Activated naive CD4-positive, alpha-beta T cell treated with anti-CD3 and anti-CD28 coated beads, Interleukin-2, amount 50 U/mL, for 72 hours (primary cell): ENCODE measurements at regions not wholly inside any gene's neighbourhood (a gene's known extent, or its start where the extent isn't known, plus 50 kb on each side); places are given as distances from the start of the nearest gene placed in this dataset.
A peak's percentile ranks its signal among the peaks of the same experiment; 100 is the strongest.

Experiments used
- ATAC-seq, 2 donors: fragments of 150-1000 bp; cut with Tn5 transposase; 2 replicates each; pipeline ENCODE4 v1.10.0; 2021; ENCODE audit warnings: mild to moderate bottlenecking in 2 of 2, moderate library complexity in 2 of 2
- DNase-seq, 2 donors: peaks; one replicate each; pipeline ENCODE4 v3.0.0; 2021 to 2022; ENCODE audit warnings: low spot score in 2 of 2
- H3K27ac Mint-ChIP-seq, 2 donors: one replicate each; pipeline ENCODE4 v1.8.0; 2022; ENCODE audit warnings: mild to moderate bottlenecking in 2 of 2, mixed read lengths in 2 of 2
- H3K36me3 Mint-ChIP-seq, 2 donors: one replicate each; pipeline ENCODE4 v1.8.0; 2022; ENCODE audit warnings: mixed read lengths in 2 of 2
- H3K9me3 Mint-ChIP-seq, 2 donors: one replicate each; pipeline ENCODE4 v1.8.0; 2022; ENCODE audit warnings: mixed read lengths in 2 of 2

DNA sequence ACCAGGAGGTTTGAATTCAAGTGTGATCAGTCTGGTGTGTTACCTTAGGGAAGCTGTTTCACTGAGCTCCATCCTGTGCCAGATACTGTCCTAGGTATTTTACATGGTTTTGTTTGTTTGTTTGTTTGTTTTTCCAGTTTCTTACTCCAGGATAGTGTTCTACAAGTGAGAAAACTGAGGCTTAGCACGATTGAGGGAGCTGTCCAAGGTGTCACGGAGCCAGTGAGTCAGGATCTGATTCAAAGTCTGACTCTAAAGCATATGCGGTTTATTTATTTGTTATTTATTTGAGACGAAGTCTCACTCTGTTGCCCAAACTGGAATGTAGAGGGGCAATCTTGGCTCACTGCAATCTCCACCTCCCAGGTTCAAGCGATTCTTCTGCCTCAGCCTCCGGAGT lies 79.7 kb upstream of the GNG2 start:
- Mint-ChIP-seq H3K36me3 (peaks cover 1 to 8% of the 10 kb centered on the region in 2 donors), H3K9me3 (peaks cover 4 to 9% of the 10 kb centered on the region in 2 donors), H3K27ac (no peak overlapping the region)
- no peak for ATAC-seq
- DNase-seq = no peak

DNA sequence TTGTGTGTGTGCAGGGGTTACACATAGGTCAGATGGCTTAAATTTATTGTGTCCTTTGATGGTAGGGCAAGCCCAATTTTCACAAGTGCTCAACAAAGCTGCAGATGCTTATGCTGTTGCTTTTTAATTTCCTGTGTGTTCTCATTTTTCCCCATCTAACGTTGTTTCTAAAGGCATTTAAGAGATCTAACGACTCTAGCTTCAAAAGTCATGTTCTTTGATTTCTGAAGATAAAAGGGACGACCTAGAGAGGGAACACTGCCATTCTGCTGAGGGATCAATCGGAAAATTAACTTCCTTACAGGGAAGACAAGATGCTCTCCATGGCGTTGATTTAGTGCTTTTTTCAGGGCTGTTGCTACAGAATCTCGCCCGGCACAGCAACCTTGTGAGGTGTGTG lies 79.0 kb upstream of the GNG2 start:
- DNase-seq = no peak
- peaks cover 8 to 14% of the 10 kb centered on the region in 2 donors for H3K36me3 Mint-ChIP-seq

DNA sequence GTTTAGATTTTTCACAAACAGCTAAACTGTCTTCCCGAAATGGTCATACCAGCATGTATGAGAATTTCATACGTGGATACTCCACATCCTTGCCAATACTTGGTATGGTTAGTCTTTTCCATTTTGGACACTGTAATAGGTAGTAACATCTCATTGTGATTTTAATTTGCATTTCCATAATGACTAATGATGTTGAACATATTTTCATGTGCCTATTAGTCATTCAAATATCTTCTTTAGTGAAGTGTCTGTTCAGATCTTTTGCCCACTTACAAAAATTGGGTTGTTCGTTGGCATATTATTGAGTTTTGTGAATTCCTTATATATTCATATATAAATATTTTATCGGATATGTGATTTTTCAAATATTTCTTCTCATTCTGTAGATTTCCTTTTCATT lies 78.0 kb upstream of the GNG2 start:
- H3K36me3 Mint-ChIP-seq = peaks cover 17 to 21% of the 10 kb centered on the region in 2 donors
- DNase-seq = no peak
- H3K27ac Mint-ChIP-seq = no peak overlapping the region
- ATAC-seq = no peak
- peaks cover 16 to 24% of the 10 kb centered on the region in 2 donors for H3K9me3 Mint-ChIP-seq

More for the DNA sequence above, 79.0 kb upstream of the GNG2 start:
- Mint-ChIP-seq H3K9me3 (peaks cover 10 to 16% of the 10 kb centered on the region in 2 donors), H3K27ac (no peak overlapping the region)
- no peak for ATAC-seq

DNA sequence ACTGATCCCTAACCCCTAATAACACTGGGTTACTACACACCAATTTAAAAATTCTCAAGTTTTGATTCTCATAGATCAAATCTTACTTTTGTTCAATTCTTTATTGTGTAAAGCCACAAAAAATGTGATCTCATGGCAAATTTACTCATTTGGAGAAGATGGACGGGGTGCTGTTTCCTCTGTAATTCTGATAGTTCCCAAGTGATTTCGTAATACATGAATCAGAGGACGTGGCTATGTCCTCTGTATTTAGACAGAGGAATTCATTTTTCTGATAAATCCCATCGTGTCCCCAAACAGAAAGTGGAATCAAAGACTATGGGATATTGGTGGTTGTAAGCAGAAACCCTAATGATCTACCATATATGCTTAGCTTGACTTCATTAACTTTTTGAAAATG lies 76.6 kb upstream of the GNG2 start:
- DNase-seq = no peak
- ATAC-seq = peak; percentile 43 to 70
- Mint-ChIP-seq H3K36me3 (peaks cover 17 to 21% of the 10 kb centered on the region in 2 donors), H3K27ac (no peak overlapping the region), H3K9me3 (peaks cover 16 to 28% of the 10 kb centered on the region in 2 donors)

DNA sequence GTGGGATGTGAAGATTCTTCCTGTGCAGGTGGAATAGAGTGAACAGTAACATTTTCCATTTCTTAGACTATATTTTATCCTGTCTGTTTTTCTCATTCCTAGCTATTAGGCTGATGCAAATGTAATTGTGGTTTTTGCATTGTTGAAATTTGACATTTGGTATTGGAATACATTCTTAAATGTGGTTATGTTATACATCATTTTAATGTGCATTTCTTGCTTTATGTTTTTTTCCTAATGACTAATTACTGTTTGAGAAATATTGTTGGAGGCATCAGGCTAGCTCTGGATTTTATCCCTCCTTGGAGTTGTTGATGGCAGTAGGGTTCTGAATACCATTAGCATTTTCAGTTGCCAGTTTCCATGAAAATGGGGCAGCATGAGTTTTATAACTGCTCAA lies 75.9 kb upstream of the GNG2 start:
- no peak for DNase-seq
- H3K9me3 Mint-ChIP-seq = peaks cover 16 to 31% of the 10 kb centered on the region in 2 donors
- peaks cover 17 to 21% of the 10 kb centered on the region in 2 donors for H3K36me3 Mint-ChIP-seq
- H3K27ac Mint-ChIP-seq = no peak overlapping the region
- no peak for ATAC-seq

DNA sequence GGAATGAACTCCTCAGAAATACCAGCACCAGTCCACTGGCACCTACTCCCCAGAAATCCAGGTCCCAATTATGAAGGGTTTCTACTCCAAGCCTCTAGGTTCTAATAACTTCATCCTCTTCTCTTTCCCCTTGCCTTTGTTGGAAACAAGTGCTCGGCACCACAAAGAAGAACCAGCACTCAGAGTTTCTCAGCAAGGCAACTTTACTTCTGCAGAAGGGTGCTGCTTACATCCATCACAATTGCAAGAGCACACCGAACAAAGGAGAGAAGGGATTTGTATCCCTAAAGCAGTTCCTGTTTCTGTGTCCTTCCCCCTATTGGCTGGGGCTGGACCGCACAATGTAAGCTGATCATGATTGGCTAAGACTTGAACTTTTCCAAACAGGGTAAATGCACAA lies 74.2 kb upstream of the GNG2 start:
- ATAC-seq (no peak), DNase-seq (no peak)
- H3K27ac Mint-ChIP-seq = no peak overlapping the region
- peaks cover 17 to 21% of the 10 kb centered on the region in 2 donors for H3K36me3 Mint-ChIP-seq
- H3K9me3 Mint-ChIP-seq = peaks cover 16 to 37% of the 10 kb centered on the region in 2 donors

DNA sequence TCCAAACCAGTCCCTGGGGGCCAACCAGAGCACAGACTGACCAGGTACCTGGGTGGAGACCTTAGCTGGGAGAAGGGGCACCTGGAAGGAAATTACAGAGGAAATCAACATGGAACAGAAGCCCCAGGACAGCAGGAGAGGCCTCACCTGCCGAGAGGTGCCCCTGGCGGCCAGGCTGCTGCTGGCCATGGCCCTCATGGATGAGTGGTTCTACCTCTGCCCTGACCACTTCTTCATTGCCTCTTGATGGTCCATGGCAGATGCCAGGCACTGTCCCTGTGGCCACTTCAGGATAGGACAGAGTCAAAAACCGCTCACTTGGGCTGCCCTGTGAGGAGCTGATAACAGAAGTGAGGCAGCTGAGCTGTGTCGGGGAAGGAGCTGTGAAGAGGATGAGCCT lies 73.1 kb upstream of the GNG2 start:
- peaks cover 16 to 37% of the 10 kb centered on the region in 2 donors for H3K9me3 Mint-ChIP-seq
- H3K36me3 Mint-ChIP-seq = peaks cover 17 to 21% of the 10 kb centered on the region in 2 donors
- no peak overlapping the region for H3K27ac Mint-ChIP-seq
- DNase-seq (no peak), ATAC-seq (no peak)

DNA sequence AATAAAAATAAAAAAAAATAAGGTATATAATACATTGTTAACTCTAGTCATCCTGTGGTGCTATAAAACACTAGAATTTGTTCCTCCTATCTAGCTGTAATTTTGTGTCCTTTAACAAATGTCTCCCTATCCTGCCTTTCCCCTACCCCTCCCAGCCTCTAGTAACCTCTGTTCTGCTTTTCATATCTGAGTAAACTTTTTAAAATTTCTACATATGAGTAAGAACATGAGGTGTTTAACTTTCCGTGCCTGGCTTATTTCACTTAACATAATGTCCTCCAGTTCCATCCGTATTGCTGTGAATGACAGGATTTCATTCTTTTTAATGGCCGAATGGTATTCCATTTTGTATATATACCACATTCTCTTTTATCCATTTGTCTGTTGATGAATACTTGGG lies 71.3 kb upstream of the GNG2 start:
- ATAC-seq = no peak
- peaks cover 16 to 37% of the 10 kb centered on the region in 2 donors for H3K9me3 Mint-ChIP-seq
- no peak for DNase-seq
- H3K27ac Mint-ChIP-seq = no peak overlapping the region
- H3K36me3 Mint-ChIP-seq = peaks cover 17 to 21% of the 10 kb centered on the region in 2 donors

DNA sequence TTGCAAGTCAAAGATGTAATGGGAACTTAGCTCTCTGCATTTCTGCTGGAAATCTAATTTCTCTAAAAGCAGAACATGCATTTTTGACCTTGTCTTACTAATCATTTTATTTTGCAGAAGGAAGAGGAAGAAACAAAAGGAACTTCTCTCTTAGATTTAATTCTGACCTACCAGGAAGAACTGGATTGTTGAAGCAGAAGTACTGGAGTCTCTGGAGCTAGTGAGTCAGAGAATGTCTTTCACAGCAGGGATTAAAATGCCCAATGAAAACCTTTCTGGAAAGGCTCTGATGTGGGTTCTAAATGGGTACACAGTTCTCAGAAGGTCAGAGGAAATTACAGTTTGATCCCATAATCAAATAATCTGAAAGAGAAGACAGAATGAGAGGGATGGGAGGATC lies 70.8 kb upstream of the GNG2 start:
- Mint-ChIP-seq H3K9me3 (peaks cover 16 to 37% of the 10 kb centered on the region in 2 donors), H3K27ac (no peak overlapping the region), H3K36me3 (peaks cover 17 to 21% of the 10 kb centered on the region in 2 donors)
- ATAC-seq (no peak), DNase-seq (no peak)

DNA sequence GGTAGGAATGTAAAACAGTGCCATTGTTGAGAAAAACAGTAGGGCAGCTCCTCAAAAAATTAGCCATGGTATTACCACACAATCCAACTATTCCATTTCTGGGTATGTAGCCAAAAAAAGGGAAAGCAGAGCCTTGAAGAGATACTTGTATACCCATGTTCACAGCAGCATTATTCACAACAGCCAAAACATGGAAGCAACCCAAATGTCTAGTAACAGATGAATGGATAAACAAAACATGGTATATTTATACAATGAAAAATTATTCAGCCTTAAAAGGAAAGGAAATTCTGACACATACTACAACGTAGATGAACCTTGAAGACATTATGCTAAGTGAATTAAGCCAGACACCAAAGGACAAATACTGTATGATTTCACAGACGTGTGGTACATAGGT lies 67.6 kb upstream of the GNG2 start:
- Mint-ChIP-seq H3K9me3 (peaks cover 0 to 11% of the 10 kb centered on the region in 2 donors), H3K27ac (no peak overlapping the region), H3K36me3 (no peaks in the 10 kb centered on the region)
- DNase-seq = no peak
- ATAC-seq = no peak

DNA sequence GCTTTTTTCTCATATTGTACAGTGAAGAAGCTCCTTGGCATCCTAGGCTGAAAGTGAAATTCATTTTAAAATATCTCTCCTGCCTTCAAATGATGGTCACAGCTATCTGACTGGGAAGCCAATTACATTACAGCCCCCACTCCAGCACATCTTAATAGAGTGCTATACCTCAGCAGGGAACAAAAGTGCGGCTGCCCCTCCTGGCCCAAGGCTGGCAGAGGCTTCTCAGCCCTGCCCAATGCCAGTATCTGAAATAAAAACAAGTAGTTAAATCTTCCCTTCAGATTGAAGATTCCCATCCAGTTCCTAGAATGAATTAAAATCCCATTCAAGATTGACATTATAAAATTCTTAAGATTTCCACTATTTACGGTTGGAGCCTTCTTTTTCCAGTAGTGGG lies 54.9 kb upstream of the GNG2 start:
- no peak for ATAC-seq
- DNase-seq = no peak
- Mint-ChIP-seq H3K9me3 (peaks cover 4 to 15% of the 10 kb centered on the region in 2 donors), H3K27ac (no peak overlapping the region), H3K36me3 (peaks cover 10 to 12% of the 10 kb centered on the region in 2 donors)

DNA sequence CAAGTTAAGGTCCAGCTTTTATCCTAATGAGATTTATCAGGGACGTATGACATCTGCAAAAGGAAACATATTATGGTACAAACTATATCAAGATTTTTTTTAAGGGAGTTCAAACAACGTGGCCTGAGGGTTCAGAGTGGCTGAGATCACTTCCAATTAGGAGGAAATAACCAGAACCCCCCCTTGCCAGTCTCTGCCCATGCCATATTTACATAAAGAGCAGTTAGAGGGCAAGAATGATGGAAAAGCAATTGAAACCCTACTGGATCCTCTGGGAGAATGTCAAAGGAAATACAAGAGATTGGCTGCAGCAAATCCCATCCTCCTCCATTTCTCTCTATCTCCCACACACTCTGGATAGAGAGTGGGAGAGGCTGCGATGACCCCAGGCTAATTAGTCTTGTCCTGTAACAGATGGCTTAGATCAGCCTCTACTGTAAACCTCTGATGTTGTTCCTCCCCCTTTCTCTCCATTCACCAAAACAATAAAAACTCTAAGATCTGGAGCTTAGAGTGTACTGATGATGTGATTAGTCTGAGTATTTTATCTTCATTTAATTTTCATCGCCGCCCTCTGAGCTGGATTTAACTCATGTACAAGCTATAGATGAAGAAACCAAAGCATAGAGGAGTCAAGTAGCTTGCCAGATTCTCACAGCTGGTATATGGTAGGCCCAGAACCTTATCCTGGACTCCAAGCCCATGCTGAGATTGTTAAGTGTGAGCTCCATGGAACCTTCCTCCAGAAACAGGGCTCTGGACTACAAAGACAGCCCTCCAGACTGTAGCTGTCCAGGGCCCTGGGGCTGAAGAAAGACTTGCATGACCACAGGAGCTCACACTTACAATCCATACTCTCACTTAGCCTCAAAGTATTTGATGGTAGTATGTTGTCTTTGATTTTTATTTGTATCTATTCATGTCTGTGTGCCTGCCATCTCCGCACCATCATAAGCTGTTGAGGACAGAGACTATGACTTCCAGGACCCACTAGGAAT lies 54.1 kb upstream of the GNG2 start:
- Mint-ChIP-seq H3K36me3 (peaks cover 10 to 12% of the 10 kb centered on the region in 2 donors), H3K9me3 (peaks cover 4 to 15% of the 10 kb centered on the region in 2 donors), H3K27ac (no peak overlapping the region)
- DNase-seq (no peak), ATAC-seq (no peak)

DNA sequence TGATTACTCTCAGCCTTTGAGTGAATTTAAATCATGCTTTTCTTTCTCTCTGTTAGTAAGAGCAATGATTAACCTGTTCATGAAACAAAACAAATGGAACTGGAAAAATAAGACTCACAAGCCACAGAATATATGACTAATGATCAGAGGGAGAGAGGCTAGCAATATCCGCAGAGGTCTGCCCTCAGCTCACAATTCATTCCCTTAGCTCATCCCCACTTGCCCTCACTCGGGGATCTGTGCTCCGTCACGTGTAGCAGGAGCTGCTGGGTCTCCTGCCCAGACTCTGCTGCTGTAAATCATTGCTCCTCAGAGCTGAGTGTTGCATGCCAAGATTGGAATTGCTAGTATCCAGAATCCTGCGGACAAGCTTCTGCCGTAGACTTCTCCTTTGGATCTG lies 53.1 kb upstream of the GNG2 start:
- no peak overlapping the region for H3K27ac Mint-ChIP-seq
- ATAC-seq = no peak
- no peak for DNase-seq
- peaks cover 4 to 15% of the 10 kb centered on the region in 2 donors for H3K9me3 Mint-ChIP-seq
- H3K36me3 Mint-ChIP-seq = peaks cover 10 to 12% of the 10 kb centered on the region in 2 donors
